Activated CD4-positive, alpha-beta T cell treated with anti-CD3 and anti-CD28 coated beads, Interleukin-2, Interleukin-6, amounts not matched to agents 100 ng/mL and 50 ng/mL, durations not matched to agents 16 hours and 8 hours (primary cell): ENCODE measurements at regions not wholly inside any gene's neighbourhood (a gene's known extent, or its start where the extent isn't known, plus 50 kb on each side); places are given as distances from the start of the nearest gene placed in this dataset.
"Not testable (repeated sequence)": the region's sequence is repeated elsewhere in the genome, so short reads cannot be mapped to it uniquely, and the experiment has no call there.

ENCODE experiments used
- DNase-seq: peaks from one replicate; pipeline ENCODE4 v3.0.0-alpha.2; 2020

- DNase-seq = no peak
These were observed 251.4 kb downstream of the SOX9 start for GRCh38 chr17:72372185-72372584.

- no peak for DNase-seq
These were observed 253.3 kb downstream of the SOX9 start for GRCh38 chr17:72373910-72374741.

GRCh38 chr17:72376526-72377345, 255.9 kb downstream of the SOX9 start:
- no peak for DNase-seq

GRCh38 chr17:72378414-72379390, 257.9 kb downstream of the SOX9 start:
- DNase-seq = no peak

- DNase-seq = no peak
These were observed 258.7 kb downstream of the SOX9 start for GRCh38 chr17:72379516-72379915.

- DNase-seq = no peak
These were observed 259.3 kb downstream of the SOX9 start for GRCh38 chr17:72380120-72380519.

- no peak for DNase-seq
These were observed 259.9 kb downstream of the SOX9 start for GRCh38 chr17:72380737-72381136.

- no peak for DNase-seq
These were observed 261.0 kb downstream of the SOX9 start for GRCh38 chr17:72381597-72382397.

- DNase-seq = no peak
These were observed 262.3 kb downstream of the SOX9 start for GRCh38 chr17:72382971-72383722.

- no peak for DNase-seq
These were observed 264.7 kb downstream of the SOX9 start for GRCh38 chr17:72385475-72385874.

GRCh38 chr17:72386173-72386572, 265.4 kb downstream of the SOX9 start:
- not testable (repeated sequence) for DNase-seq

- DNase-seq = no peak
These were observed 265.9 kb downstream of the SOX9 start for GRCh38 chr17:72386619-72387237.

- DNase-seq = no peak
These were observed 266.7 kb downstream of the SOX9 start for GRCh38 chr17:72387487-72387886.

- no peak for DNase-seq
These were observed 267.1 kb downstream of the SOX9 start for GRCh38 chr17:72387969-72388368.

GRCh38 chr17:72388765-72389473, 268.1 kb downstream of the SOX9 start:
- DNase-seq = no peak

GRCh38 chr17:72390675-72391508, 270.1 kb downstream of the SOX9 start:
- no peak for DNase-seq

- DNase-seq = no peak
These were observed 271.5 kb downstream of the SOX9 start for GRCh38 chr17:72392056-72393010.

GRCh38 chr17:72393553-72393952, 272.7 kb downstream of the SOX9 start:
- DNase-seq = no peak
